AG04449 (cell line): ENCODE measurements at regions not wholly inside any gene's neighbourhood (a gene's known extent, or its start where the extent isn't known, plus 50 kb on each side); places are given as distances from the start of the nearest gene placed in this dataset.

Experiments used
- CTCF ChIA-PET: fragments of 350-600 bp; formaldehyde crosslinking; extraction: SDS; loops from one replicate; lab custom pipeline; 2021; ENCODE audit warnings: antibody characterized with exemption; lab: Yijun Ruan, JAX
- POLR2A ChIA-PET: fragments of 400-600, 350-600 bp; formaldehyde crosslinking; extraction: SDS; loops from one replicate; lab custom pipeline; 2020; ENCODE audit warnings: antibody characterized with exemption, inconsistent platforms; lab: Yijun Ruan, JAX
- DNase-seq: peaks from one replicate; pipeline ENCODE4 v3.0.0-alpha.2; 2010; ENCODE audit warnings: low read depth, low spot score
- H3K4me3 ChIP-seq: 2 replicates; pipeline ENCODE4 v1.5.1; 2011; ENCODE audit warnings: low read depth, mild to moderate bottlenecking, control low read depth, low read length
- TF ChIP-seq, protein P1 (sequence below): IDR thresholded peaks from one replicate; pipeline ENCODE4 v1.5.1; 2011; ENCODE audit warnings: mild to moderate bottlenecking, moderate library complexity, low read length, control low read depth, inconsistent platforms; ENCODE audit not compliant: insufficient read depth; ENCODE audit errors: missing control alignments

DNA sequence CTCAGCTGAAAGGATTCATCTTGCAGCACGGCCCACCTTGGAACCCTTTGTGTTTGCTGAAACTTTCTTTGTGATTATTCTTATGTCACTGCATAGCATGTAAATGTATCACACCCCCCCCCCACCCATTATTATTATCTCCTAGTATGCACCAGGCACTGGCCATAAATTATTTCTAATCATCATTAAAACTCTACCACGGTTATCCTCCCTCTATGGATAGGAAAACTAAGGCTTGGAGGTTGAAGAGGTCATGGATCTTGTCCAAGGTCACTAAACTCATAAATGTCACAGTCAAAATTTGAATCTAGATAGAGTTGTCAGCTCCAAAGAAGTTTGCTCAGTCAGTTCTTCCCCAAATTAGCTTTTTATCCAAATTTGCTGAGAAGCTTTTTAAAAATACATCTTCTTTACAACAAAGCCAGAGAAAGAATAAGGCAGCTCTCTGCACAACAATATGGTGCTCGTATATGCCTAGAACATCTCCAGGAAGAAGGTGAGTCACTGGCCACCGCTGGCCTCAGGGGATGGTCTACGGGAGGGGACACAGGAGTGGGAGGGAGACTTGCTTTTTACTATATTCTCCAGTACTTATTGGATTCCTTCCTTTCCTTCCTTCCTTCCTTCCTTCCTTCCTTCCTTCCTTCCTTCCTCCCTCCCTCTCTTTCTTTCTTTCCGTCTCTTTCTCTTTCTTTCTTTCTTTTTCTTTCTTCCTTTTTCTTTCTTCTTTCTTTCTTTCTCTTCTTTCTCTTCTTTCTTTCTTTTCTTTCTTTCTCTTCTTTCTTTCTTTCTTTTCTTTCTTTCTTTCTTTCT lies 134.5 kb downstream of the VEGFA start:
- no peak overlapping the region for H3K4me3 ChIP-seq
- ChIA-PET CTCF (interaction anchor here (0.9 to 1.9 kb wide), 4 partner anchors 9 to 171 kb away, joined by 3 to 7 read pairs (median 4); no protein-coding TSS in a partner anchor), POLR2A (no interaction called here)
- no peak for DNase-seq
- TF ChIP-seq, protein P1, sequence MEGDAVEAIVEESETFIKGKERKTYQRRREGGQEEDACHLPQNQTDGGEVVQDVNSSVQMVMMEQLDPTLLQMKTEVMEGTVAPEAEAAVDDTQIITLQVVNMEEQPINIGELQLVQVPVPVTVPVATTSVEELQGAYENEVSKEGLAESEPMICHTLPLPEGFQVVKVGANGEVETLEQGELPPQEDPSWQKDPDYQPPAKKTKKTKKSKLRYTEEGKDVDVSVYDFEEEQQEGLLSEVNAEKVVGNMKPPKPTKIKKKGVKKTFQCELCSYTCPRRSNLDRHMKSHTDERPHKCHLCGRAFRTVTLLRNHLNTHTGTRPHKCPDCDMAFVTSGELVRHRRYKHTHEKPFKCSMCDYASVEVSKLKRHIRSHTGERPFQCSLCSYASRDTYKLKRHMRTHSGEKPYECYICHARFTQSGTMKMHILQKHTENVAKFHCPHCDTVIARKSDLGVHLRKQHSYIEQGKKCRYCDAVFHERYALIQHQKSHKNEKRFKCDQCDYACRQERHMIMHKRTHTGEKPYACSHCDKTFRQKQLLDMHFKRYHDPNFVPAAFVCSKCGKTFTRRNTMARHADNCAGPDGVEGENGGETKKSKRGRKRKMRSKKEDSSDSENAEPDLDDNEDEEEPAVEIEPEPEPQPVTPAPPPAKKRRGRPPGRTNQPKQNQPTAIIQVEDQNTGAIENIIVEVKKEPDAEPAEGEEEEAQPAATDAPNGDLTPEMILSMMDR = no peak

DNA sequence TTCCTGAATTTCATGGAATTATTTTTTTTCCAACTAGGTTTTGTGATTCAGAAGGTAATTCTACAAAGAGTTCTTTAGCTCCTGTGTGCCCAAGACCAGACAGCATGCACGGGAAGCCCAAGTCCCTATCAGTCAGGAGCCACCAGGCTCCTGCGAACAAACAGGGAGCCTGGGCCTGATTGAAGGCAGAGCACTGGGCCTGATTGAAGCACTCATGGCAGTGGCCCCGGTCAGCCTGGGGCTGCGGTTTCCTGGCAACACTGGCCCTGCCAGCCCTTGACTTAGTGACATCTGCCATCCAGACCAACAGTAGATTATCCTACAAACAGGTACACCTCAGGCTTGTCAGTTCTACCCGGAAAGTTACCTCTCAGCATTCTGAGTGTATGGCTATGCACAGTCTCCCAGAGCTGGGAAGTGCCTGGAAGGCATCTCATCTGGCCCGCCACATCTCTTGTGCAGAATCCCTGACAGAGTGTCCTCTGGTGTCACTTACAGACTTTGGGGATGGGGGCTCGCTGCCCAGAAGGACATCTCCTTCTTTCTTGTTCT lies 133.8 kb downstream of the VEGFA start:
- ChIA-PET POLR2A (no interaction called here), CTCF (interaction anchor here (0.8 to 1.9 kb wide), 5 partner anchors 9 to 172 kb away, joined by 3 to 7 read pairs (median 3); no protein-coding TSS in a partner anchor)
- DNase-seq = no peak
- TF ChIP-seq, protein P1 = no peak
- H3K4me3 ChIP-seq = no peak overlapping the region

DNA sequence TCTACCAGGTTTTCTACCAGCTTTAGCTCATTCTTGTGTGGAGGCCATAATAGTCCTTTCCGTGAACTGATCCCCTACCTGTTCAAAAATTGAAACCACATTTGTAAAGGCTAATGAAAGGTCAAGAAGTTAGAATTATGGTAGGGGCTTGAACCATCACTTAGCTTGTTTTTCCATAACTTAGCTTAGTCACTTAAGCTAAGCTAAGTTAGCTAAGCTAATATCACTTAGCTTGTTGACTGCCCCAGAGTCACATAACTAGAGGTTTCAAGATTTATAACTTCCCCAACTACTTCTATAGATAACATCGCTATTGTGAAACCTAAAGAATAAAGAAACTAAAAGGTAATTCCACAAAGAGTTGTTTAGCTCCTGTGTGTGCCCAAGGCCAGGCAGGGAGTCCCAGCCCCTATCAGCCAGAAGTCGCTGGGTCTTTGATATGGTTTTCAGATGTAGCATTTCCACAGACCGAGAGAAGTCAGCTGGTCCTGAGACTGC lies 131.8 kb downstream of the VEGFA start:
- H3K4me3 ChIP-seq = no peak overlapping the region
- ChIA-PET POLR2A (no interaction called here), CTCF (interaction anchor here (1.4 to 1.6 kb wide), 4 partner anchors 13 to 127 kb away, joined by 3 to 4 read pairs (median 3); no protein-coding TSS in a partner anchor)
- TF ChIP-seq, protein P1 = no peak
- no peak for DNase-seq

DNA sequence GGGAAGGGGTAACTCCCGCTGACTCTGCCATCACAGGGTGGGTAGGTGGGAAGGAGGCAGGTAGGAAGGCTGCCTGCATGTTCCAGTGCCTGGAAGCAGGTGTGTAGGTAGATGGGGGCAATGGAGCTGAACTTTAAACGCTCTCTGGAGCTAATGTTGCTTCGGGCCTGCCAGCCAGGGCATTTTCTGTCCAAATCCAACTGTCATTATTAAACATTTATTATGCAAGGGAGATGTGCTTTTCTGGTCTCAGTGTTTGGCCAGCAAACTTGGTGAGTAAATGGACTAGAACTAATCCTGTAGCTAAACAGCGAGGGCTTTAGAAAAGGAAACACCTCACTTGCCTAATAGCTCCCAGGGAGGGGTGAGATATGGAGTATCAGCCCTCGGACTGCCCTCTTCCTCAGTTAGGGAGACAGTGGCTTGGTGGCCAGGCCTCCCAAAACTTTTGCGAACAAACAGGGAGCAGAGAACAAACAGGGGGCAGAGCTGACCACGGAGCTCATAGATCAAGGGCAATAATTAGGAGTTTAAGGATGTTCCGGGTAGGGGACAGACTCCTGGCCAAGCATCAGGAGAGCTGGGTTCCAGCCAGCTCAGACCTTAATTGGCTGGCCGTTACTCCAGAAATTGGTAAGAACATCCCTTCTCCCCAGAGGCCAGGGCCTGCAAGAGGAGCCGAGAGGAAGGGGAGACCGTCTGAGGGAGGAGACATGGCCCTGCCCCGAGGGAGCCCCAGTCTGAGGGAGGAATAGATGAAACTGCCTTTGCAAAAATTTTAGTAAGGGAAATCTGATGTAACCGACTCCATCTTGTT lies 131.1 kb downstream of the VEGFA start:
- ChIA-PET POLR2A (interaction anchor here (1.0 kb wide), 1 partner anchor 12 kb away, joined by 3 read pairs; no protein-coding TSS in a partner anchor), CTCF (interaction anchor here (1.4 to 1.6 kb wide), 4 partner anchors 13 to 127 kb away, joined by 3 to 4 read pairs (median 3); no protein-coding TSS in a partner anchor)
- DNase-seq = no peak
- TF ChIP-seq, protein P1 = no peak
- H3K4me3 ChIP-seq = no peak overlapping the region

DNA sequence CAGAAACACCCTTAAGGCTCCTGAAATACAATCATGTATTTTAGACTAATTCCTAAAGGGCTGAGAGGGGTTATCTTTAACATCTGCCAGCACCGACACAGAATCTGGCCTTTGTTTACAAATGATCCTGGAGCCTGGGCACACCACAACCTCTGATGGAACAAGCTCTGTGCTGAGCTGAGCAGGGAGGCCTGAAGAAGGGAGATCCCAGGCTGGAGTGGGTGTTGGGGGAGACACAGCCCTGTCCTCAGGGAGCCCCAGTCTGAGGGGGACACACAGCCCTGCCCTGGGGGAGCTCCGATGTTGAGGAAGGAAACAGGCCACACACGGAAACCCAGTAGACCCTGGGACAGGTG lies 130.5 kb downstream of the VEGFA start:
- no peak for DNase-seq
- POLR2A ChIA-PET = interaction anchor here (1.0 kb wide), 1 partner anchor 12 kb away, joined by 3 read pairs; no protein-coding TSS in a partner anchor
- H3K4me3 ChIP-seq = no peak overlapping the region
- CTCF ChIA-PET = interaction anchor here (1.6 kb wide), 1 partner anchor 12 kb away, joined by 3 read pairs; no protein-coding TSS in a partner anchor
- TF ChIP-seq, protein P1 = no peak
